DOHH2 (cell line): ENCODE measurements at regions not wholly inside any gene's neighbourhood (a gene's known extent, or its start where the extent isn't known, plus 50 kb on each side); places are given as distances from the start of the nearest gene placed in this dataset.

Experiments
- H3F3A ChIP-seq: fragments of 200-600 bp; sonication (generic), shearing (Covaris generic); 2 replicates; pipeline ENCODE4 v1.6.0; 2016; ENCODE audit warnings: antibody characterized with exemption, mild to moderate bottlenecking; ENCODE audit not compliant: control insufficient read depth, insufficient read depth
- H3K27ac ChIP-seq: fragments of 200-600 bp; sonication (generic); 2 replicates; pipeline ENCODE4 v1.5.1; 2014; ENCODE audit warnings: low read depth, mild to moderate bottlenecking, low read length, moderate library complexity
- H3K27me3 ChIP-seq: fragments of 200-600 bp; sonication (generic); 2 replicates; pipeline ENCODE4 v1.6.1; 2014; ENCODE audit warnings: mild to moderate bottlenecking, low read length, mixed read lengths; ENCODE audit not compliant: control insufficient read depth
- H3K36me3 ChIP-seq: fragments of 200-600 bp; sonication (generic); 2 replicates; pipeline ENCODE4 v1.6.1; 2014; ENCODE audit warnings: mild to moderate bottlenecking, low read length, moderate library complexity, mixed read lengths; ENCODE audit not compliant: control insufficient read depth
- H3K4me1 ChIP-seq: fragments of 200-600 bp; sonication (generic); 2 replicates; pipeline ENCODE4 v1.6.1; 2014; ENCODE audit warnings: mild to moderate bottlenecking, low read length, mixed read lengths; ENCODE audit not compliant: control insufficient read depth
- H3K4me2 ChIP-seq: fragments of 200-600 bp; sonication (generic); 2 replicates; pipeline ENCODE4 v1.6.0; 2014; ENCODE audit warnings: mild to moderate bottlenecking, low read length, moderate library complexity
- H3K4me3 ChIP-seq: fragments of 200-600 bp; sonication (generic); 2 replicates; pipeline ENCODE4 v1.5.1; 2014; ENCODE audit warnings: mild to moderate bottlenecking, low read length, mixed read lengths
- H3K79me2 ChIP-seq: fragments of 200-600 bp; sonication (generic); 2 replicates; pipeline ENCODE4 v1.6.1; 2014; ENCODE audit warnings: mild to moderate bottlenecking, low read length, mixed read lengths; ENCODE audit not compliant: control insufficient read depth
- H3K9me2 ChIP-seq: fragments of 200-600 bp; sonication (generic); replicated peaks from 2 replicates; pipeline ENCODE4 v1.6.1; 2014; ENCODE audit warnings: mild to moderate bottlenecking, low read length, mixed read lengths; ENCODE audit not compliant: control insufficient read depth
- H3K9me3 ChIP-seq: fragments of 200-600 bp; sonication (generic); 2 replicates; pipeline ENCODE4 v1.6.1; 2014; ENCODE audit warnings: antibody characterized with exemption, low read length, mixed read lengths; ENCODE audit not compliant: control insufficient read depth, insufficient read depth
- H4K20me1 ChIP-seq: fragments of 200-600 bp; sonication (generic); 2 replicates; pipeline ENCODE4 v1.6.0; 2014; ENCODE audit warnings: low read depth, mild to moderate bottlenecking, antibody characterized with exemption, low read length, moderate library complexity; ENCODE audit not compliant: control insufficient read depth, insufficient read depth
- CTCF ChIP-seq: fragments of 200-600 bp; sonication (generic); IDR thresholded peaks from one replicate; pipeline ENCODE4 v1.5.1; 2014; ENCODE audit warnings: antibody characterized with exemption, mild to moderate bottlenecking, low read depth, low read length; ENCODE audit not compliant: poor library complexity, severe bottlenecking
- EZH2phosphoT487 ChIP-seq: fragments of 200-600 bp; sonication (generic); IDR thresholded peaks from 2 replicates; pipeline ENCODE4 v1.6.1; 2017; ENCODE audit warnings: borderline replicate concordance, mild to moderate bottlenecking, antibody characterized with exemption, low read length, moderate library complexity, mixed read lengths

- H3F3A ChIP-seq = no peaks in the 10 kb centered on the region
- no peaks in the 10 kb centered on the region for H4K20me1 ChIP-seq
- no peaks in the 10 kb centered on the region for H3K9me2 ChIP-seq
- no peaks in the 10 kb centered on the region for H3K9me3 ChIP-seq
- no peaks in the 10 kb centered on the region for H3K4me1 ChIP-seq
- H3K36me3 ChIP-seq = no peaks in the 10 kb centered on the region
- no peak overlapping the region for H3K27ac ChIP-seq
- TF ChIP-seq EZH2phosphoT487 (no peak), CTCF (no peak)
- H3K4me3 ChIP-seq = no peak overlapping the region
- H3K4me2 ChIP-seq = no peak overlapping the region
- H3K79me2 ChIP-seq = no peaks in the 10 kb centered on the region
- H3K27me3 ChIP-seq = no peaks in the 10 kb centered on the region
Observed at GRCh38 chr7:37592366-37592765, 91.2 kb upstream of the GPR141 start.

GRCh38 chr7:37594602-37595001 is 89.0 kb upstream of the GPR141 start:
- Histone ChIP-seq H3K27ac (no peak overlapping the region), H3K27me3 (no peaks in the 10 kb centered on the region), H3K36me3 (no peaks in the 10 kb centered on the region), H3K4me2 (no peak overlapping the region), H3F3A (no peaks in the 10 kb centered on the region), H3K4me3 (no peak overlapping the region), H3K79me2 (no peaks in the 10 kb centered on the region), H4K20me1 (no peaks in the 10 kb centered on the region), H3K4me1 (no peaks in the 10 kb centered on the region), H3K9me2 (no peaks in the 10 kb centered on the region), H3K9me3 (no peaks in the 10 kb centered on the region)
- TF ChIP-seq CTCF (no peak), EZH2phosphoT487 (no peak)

- Histone ChIP-seq H3K27ac (no peak overlapping the region), H3K9me3 (no peaks in the 10 kb centered on the region), H3K4me3 (no peak overlapping the region), H3K79me2 (no peaks in the 10 kb centered on the region), H3K27me3 (peaks cover 3% of the 10 kb centered on the region), H3F3A (no peaks in the 10 kb centered on the region), H3K4me2 (no peak overlapping the region), H3K9me2 (no peaks in the 10 kb centered on the region), H3K4me1 (no peaks in the 10 kb centered on the region), H3K36me3 (no peaks in the 10 kb centered on the region), H4K20me1 (no peaks in the 10 kb centered on the region)
- TF ChIP-seq CTCF = no peak
- no peak for TF ChIP-seq EZH2phosphoT487
Observed at GRCh38 chr7:37598824-37599223, 84.7 kb upstream of the GPR141 start.

GRCh38 chr7:37601321-37601720 is 82.2 kb upstream of the GPR141 start:
- Histone ChIP-seq H3K27me3 (peaks cover 5% of the 10 kb centered on the region), H3K4me3 (no peak overlapping the region), H3K79me2 (no peaks in the 10 kb centered on the region), H3K4me1 (no peaks in the 10 kb centered on the region), H3F3A (no peaks in the 10 kb centered on the region), H3K36me3 (no peaks in the 10 kb centered on the region), H3K27ac (no peak overlapping the region), H4K20me1 (no peaks in the 10 kb centered on the region), H3K9me2 (no peaks in the 10 kb centered on the region), H3K9me3 (no peaks in the 10 kb centered on the region), H3K4me2 (no peak overlapping the region)
- no peak for TF ChIP-seq EZH2phosphoT487
